Upper lobe of left lung (tissue), 6 donors: ENCODE measurements at regions not wholly inside any gene's neighbourhood (a gene's known extent, or its start where the extent isn't known, plus 50 kb on each side); places are given as distances from the start of the nearest gene placed in this dataset.

Experiments used
- ATAC-seq, 2 donors: fragments of 200-7000 bp; cut with Tn5 transposase; one replicate each; pipeline ENCODE4 v1.9.1; 2022; ENCODE audit warnings: mild to moderate bottlenecking in 2 of 2, moderate library complexity in 2 of 2; ENCODE audit not compliant: low FRiP score in 2 of 2
- DNase-seq, 2 donors: peaks; one replicate each; pipeline ENCODE4 v3.0.0-alpha.2; 2019 to 2020
- H3K27ac ChIP-seq, 4 donors: fragments of 200-600 bp; sonication (generic); one replicate each; pipeline ENCODE4 v1.5.1; 2016 to 2019
- H3K27me3 ChIP-seq, 4 donors: fragments of 200-600 bp; sonication (generic); one replicate each; pipeline ENCODE4 v1.5.1; 2017 to 2019
- H3K36me3 ChIP-seq, 4 donors: fragments of 200-600 bp; sonication (generic); one replicate each; pipeline ENCODE4 v1.5.1; 2016 to 2019
- H3K4me1 ChIP-seq, 4 donors: fragments of 200-600 bp; sonication (generic); one replicate each; pipeline ENCODE4 v1.5.1; 2018 to 2019
- H3K4me3 ChIP-seq, 4 donors: fragments of 200-600 bp; sonication (generic); one replicate each; pipeline ENCODE4 v1.5.1; 2017 to 2019; ENCODE audit warnings: mild to moderate bottlenecking in 2 of 4, moderate library complexity in 1 of 4
- H3K9me3 ChIP-seq, 4 donors: fragments of 200-600 bp; sonication (generic); one replicate each; pipeline ENCODE4 v1.5.1; 2018 to 2019
- EP300 ChIP-seq, 4 donors: sonication (generic); formaldehyde crosslinking; IDR thresholded peaks; one replicate each; pipeline ENCODE4 v1.5.1; 2017; ENCODE audit warnings: antibody characterized with exemption in 4 of 4, control low read depth in 2 of 4
- POLR2A ChIP-seq, 4 donors: fragments of 450-650 bp; IDR thresholded peaks; one replicate each; pipeline ENCODE4 v1.5.1; 2016 to 2017; ENCODE audit warnings: antibody characterized with exemption in 4 of 4, mild to moderate bottlenecking in 2 of 4
- POLR2AphosphoS5 ChIP-seq, 2 donors: sonication (generic); formaldehyde crosslinking; IDR thresholded peaks; one replicate each; pipeline ENCODE4 v1.5.1; 2017; ENCODE audit warnings: antibody characterized with exemption in 2 of 2
- WGBS, 2 donors: methylation state at CpG; one replicate each; pipeline ENCODE4 v1.1.5; 2017 to 2018; 5-methylcytosine and 5-hydroxymethylcytosine counted together
- TF ChIP-seq, protein P1 (sequence below), 6 experiments: fragments of 450-650 bp in 4 of 6; fragments of 200-600 bp in 2 of 6; sonication (generic) in 2 of 6; IDR thresholded peaks; one replicate each; pipeline ENCODE4 v1.5.1; 2016 to 2019; ENCODE audit warnings: antibody characterized with exemption in 6 of 6
- donor health status: DM: no; HTN: no; CAD: no; lungs with moderate emphysema.
- donor health status: DM: no; HTN: yes; CAD: no; lungs with severe emphysema.

DNA sequence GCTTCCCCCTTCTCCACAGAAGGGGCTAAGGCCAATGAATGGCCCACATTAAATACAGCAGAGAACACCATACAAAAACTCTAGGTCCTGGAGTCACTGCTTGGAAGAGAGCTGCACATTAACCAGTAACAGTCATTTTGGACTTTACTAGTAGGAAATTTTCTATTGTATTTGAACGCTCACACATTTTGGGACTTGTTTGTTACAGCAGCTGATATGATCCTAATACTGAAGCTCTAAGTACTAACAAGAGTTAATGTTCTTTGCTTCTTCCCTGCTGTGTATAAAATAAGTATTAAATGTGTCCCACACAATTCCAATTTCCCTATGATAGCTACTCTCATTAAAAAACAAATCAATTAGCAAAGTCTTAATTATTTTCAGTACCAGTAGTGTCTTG is 148.3 kb upstream of the IRX3 start:
- Histone ChIP-seq H3K4me3 (no peak overlapping the region), H3K9me3 (no peaks in the 10 kb centered on the region), H3K27ac (no peak overlapping the region), H3K36me3 (no peaks in the 10 kb centered on the region), H3K4me1 (peaks cover 0 to 13% (median 0%) of the 10 kb centered on the region in 4 donors), H3K27me3 (no peaks in the 10 kb centered on the region)
- DNase-seq, result no peak
- no peak for ATAC-seq
- no peak for TF ChIP-seq POLR2AphosphoS5 (IDR thresholded peaks at IDR 0.05)
- TF ChIP-seq, protein P1, sequence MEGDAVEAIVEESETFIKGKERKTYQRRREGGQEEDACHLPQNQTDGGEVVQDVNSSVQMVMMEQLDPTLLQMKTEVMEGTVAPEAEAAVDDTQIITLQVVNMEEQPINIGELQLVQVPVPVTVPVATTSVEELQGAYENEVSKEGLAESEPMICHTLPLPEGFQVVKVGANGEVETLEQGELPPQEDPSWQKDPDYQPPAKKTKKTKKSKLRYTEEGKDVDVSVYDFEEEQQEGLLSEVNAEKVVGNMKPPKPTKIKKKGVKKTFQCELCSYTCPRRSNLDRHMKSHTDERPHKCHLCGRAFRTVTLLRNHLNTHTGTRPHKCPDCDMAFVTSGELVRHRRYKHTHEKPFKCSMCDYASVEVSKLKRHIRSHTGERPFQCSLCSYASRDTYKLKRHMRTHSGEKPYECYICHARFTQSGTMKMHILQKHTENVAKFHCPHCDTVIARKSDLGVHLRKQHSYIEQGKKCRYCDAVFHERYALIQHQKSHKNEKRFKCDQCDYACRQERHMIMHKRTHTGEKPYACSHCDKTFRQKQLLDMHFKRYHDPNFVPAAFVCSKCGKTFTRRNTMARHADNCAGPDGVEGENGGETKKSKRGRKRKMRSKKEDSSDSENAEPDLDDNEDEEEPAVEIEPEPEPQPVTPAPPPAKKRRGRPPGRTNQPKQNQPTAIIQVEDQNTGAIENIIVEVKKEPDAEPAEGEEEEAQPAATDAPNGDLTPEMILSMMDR (IDR thresholded peaks at IDR 0.05), result no peak
- no peak for TF ChIP-seq POLR2A (IDR thresholded peaks at IDR 0.05)
- TF ChIP-seq EP300 (IDR thresholded peaks at IDR 0.05), result no peak
- 100% methylated on average over 1 of the region's 1 CpG for WGBS, 2 donors

DNA sequence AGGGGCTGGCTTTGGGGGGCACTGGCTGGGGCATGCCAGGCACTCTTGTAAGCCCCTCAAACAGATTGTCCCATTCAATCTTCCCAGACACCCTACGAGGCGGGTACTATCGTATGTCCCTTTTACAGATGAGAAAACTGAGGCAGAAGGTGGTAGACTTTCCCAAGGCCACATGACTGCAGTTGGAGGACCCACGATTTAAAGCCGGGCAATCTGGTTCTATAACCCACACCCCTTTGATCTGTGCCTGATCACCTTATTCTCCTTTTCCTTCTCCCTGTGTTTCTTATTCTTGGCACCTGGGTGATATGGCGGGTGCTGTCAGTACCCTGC is 146.3 kb upstream of the IRX3 start:
- Histone ChIP-seq H3K27me3 (no peaks in the 10 kb centered on the region), H3K27ac (peak overlapping the region in 2 of 4 donors; percentile 49 to 57), H3K9me3 (no peaks in the 10 kb centered on the region), H3K4me1 (peaks cover 0 to 13% (median 0%) of the 10 kb centered on the region in 4 donors), H3K36me3 (no peaks in the 10 kb centered on the region), H3K4me3 (no peak overlapping the region)
- TF ChIP-seq EP300 (IDR thresholded peaks at IDR 0.05), result no peak
- no peak for TF ChIP-seq POLR2A (IDR thresholded peaks at IDR 0.05)
- TF ChIP-seq, protein P1 (IDR thresholded peaks at IDR 0.05), result no peak
- no peak for TF ChIP-seq POLR2AphosphoS5 (IDR thresholded peaks at IDR 0.05)
- ATAC-seq (no peak), DNase-seq (no peak)
- WGBS, 2 donors, result 82 to 88% methylated on average over 6 of the region's 6 CpGs

DNA sequence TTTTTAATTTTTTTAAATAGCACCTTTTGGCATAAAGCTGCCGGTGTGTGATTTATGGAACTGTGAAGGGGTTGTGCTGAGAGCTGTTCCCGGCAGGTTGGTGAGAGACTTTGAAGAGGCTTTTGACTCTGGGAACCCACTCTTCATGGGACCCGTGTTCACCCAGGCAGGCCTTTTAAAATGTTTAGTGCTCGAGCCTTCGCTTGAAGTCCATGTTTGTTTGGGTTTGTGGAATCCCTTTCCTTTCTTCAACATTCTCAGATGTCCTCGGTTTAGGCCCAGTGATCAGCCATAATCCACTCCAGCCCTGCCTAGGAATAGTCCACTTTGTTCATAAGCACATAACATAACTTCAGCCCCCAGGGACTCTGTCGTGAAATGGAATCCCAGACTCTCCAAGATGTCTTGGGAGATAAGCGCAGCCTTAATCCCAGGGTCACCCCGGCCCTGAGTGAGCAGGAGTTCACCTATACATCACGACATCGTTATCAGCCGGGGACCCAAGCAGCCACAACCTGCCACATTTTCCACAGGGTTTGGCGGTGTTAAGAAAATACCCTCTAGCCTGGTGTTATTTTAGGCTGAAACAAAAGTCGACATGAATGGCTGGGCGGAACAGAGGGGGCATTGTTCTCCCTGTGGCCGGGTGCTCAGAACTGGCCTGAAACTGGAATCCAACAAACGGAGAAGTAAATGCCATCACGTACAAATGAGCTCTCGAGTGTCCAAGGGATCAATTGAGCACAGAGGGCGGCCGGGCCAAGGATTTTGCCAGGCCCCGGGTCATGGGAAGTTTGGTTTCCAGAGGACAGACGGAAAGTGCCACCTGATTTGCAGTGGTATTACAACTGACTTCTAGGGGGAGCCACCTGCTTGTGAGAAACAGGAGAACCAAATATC is 145.7 kb upstream of the IRX3 start:
- no peaks in the 10 kb centered on the region for H3K27me3 ChIP-seq
- peak in 1 of 4 donors; percentile 11 for TF ChIP-seq EP300 (IDR thresholded peaks at IDR 0.05)
- TF ChIP-seq, protein P1 (IDR thresholded peaks at IDR 0.05), result no peak
- WGBS, 2 donors, result 56 to 58% methylated on average over 23 of the region's 23 CpGs
- H3K4me1 ChIP-seq, result peaks cover 0 to 13% (median 0%) of the 10 kb centered on the region in 4 donors
- peak overlapping the region in 3 of 4 donors; percentile 14 to 57 (median 49) for H3K27ac ChIP-seq
- ATAC-seq, result no peak
- H3K4me3 ChIP-seq, result no peak overlapping the region
- H3K36me3 ChIP-seq, result no peaks in the 10 kb centered on the region
- DNase-seq, result peak in 1 of 2 donors; percentile 49
- no peaks in the 10 kb centered on the region for H3K9me3 ChIP-seq

DNA sequence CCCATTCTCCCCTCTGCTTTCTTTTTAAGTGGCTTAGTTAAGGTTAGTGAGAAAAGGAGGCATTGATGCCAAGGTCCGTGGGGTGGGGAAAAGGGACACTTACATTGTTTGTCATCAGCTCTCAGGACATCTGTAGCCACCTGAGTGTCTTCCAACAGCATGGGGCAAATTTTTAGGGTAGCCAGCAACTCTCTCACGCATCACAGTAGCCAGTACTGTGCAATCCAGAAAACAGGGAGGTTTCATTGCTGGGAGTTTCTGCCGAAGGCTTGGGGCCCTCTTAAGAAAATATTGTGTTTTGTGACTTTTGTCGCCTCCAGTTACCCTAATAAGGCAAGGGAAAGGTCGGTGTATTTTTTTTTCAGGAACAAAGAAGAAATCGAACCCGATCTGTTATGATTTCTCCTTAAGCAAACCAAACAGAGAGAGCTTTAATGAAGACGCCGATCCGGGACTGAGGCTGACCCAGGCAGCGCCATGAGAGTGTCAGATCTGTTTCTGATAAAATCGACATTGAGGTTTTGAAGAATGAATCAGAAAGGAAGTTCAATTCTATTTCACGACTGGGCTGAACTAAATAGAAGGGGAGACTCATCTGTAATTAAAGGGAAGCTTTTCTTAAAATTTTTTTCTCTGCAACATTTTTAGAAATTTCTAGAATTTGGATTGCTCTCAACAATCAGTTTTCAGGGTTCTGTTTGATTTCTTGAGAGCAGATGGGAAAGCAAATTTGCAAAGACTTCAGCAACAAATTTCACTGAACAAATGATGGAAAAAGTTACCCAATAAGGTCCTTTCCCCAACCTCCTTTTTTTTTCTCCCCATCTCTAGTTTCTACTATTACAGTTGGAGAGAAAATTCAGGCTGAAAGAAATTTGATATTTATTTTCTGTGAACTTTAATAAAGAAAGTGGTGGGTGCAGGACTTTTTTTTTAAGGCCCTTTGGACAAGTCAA is 144.7 kb upstream of the IRX3 start:
- Histone ChIP-seq H3K27me3 (no peaks in the 10 kb centered on the region), H3K4me1 (peaks cover 0 to 13% (median 0%) of the 10 kb centered on the region in 4 donors), H3K9me3 (no peaks in the 10 kb centered on the region), H3K36me3 (no peaks in the 10 kb centered on the region), H3K27ac (peak overlapping the region; percentile 11 to 75 (median 36)), H3K4me3 (no peak overlapping the region)
- DNase-seq, result no peak
- no peak for ATAC-seq
- WGBS, 2 donors, result 24 to 33% methylated on average over 13 of the region's 13 CpGs
- TF ChIP-seq POLR2A (IDR thresholded peaks at IDR 0.05), result no peak
- TF ChIP-seq, protein P1 (IDR thresholded peaks at IDR 0.05), result no peak
- no peak for TF ChIP-seq POLR2AphosphoS5 (IDR thresholded peaks at IDR 0.05)
- TF ChIP-seq EP300 (IDR thresholded peaks at IDR 0.05), result no peak
